ENCODE measurements at regions not wholly inside any gene's neighbourhood (a gene's known extent, or its start where the extent isn't known, plus 50 kb on each side); places are given as distances from the start of the nearest gene placed in this dataset.

DNA sequence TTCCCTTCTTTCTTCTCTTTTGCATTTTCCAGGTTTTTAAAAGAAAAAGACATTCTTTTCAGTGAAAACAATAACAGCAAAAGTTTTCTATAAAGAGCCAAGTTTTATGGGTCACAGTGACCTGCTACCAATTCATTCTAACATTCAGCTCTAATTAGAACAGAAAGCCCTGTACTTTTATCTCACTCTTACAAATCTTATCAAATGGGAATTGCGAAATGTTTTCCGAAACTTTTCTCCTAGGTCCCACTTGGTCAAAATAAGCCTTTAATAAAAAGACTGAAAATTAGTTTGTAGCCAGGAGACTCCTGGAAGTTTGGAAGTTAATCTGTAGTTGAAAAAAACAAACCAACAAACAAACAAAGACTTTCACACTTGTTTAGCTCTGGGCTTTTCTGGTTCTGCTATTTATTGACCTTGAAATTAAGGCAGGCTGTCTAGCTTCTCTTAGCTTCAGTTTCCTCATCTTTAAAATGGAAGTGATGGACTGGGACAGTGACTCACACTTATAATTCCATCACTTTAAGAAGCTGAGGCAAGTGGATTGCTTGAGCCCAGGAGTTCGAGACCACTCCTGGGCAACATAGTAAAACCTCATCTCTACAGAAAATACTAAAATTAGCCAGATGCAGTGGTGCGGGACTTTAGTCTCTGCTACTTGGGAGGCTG, 613.5 kb upstream of the CDH4 start:
- Mint-ChIP-seq H3K27me3 (no peaks in the 10 kb centered on the region), H3K9me3 (no peaks in the 10 kb centered on the region), H3K4me1 (no peaks in the 10 kb centered on the region), H3K4me3 (no peak overlapping the region), H3K27ac (no peak overlapping the region), H3K36me3 (no peaks in the 10 kb centered on the region)

DNA sequence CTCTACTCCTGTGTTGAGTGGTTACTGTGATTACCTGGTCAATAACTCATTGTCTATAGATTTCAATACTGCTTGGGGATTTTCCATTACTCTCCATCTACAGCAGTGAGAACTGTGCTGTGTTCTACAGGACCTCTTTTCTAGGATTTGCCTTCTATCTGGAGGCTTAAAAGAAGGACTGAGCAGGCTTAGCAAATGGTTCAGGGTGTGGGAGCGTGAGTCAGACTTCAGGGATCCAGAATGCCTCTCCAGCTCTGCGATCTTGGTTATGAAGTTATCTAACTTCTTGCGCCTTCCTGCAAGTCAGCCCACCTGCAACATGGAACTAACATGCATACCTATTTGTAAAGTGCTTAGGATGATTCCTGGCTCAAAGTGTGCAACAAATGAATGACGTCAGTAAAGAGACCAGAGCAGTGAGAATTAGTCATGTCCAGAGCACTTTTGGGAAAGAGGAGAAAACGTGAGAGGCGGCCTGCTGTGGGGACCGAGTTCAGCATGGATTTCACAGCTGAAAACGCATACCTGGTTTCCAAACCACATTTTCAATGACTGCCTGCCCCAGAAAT, 610.1 kb upstream of the CDH4 start:
- H3K27ac Mint-ChIP-seq: no peak overlapping the region
- no peaks in the 10 kb centered on the region for H3K9me3 Mint-ChIP-seq
- H3K4me3 Mint-ChIP-seq: no peak overlapping the region
- no peaks in the 10 kb centered on the region for H3K4me1 Mint-ChIP-seq
- H3K36me3 Mint-ChIP-seq: no peaks in the 10 kb centered on the region
- H3K27me3 Mint-ChIP-seq: no peaks in the 10 kb centered on the region

DNA sequence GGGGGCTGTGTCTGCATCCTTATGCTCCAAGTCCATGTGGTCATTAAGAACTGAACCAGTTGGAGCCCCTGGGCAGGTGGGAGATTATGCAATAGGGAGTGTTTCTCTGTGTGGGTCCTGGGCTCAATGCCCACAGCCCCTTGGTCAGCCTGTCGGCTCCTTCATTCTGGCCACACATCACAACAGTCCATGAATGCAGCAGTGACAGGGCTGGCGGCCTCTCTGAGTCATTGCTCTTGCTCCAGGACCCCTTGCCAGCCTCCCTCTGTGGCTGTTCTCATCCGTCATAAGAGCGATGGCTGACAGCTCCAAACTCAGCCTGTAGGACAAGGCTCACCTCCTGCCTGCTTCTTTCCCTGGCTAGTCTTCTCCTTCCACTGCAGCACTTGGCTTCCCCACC, 609.5 kb upstream of the CDH4 start:
- Mint-ChIP-seq H3K27ac (no peak overlapping the region), H3K36me3 (no peaks in the 10 kb centered on the region), H3K4me3 (no peak overlapping the region), H3K4me1 (no peaks in the 10 kb centered on the region), H3K27me3 (no peaks in the 10 kb centered on the region), H3K9me3 (no peaks in the 10 kb centered on the region)

DNA sequence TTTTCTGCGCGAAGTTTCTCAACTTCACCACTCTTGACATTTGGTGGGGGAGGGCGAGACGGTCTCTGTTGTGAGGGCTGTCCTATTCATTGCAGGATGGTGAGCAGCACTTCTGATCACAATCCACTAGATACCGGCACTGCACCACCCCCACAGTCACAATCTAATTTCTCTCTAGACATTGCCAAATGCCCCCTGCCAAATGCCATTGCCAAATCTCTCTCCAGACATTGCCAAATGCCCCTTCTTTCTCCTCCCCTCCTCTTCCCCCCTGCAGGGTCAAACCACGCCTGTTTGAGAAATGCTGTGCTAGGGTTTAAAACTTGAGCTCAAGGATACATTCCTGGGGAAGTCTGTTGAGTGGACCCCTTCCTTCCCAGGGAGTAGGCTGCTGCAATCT, 603.5 kb upstream of the CDH4 start:
- H3K9me3 Mint-ChIP-seq: no peaks in the 10 kb centered on the region
- no peaks in the 10 kb centered on the region for H3K4me1 Mint-ChIP-seq
- no peak overlapping the region for H3K4me3 Mint-ChIP-seq
- H3K36me3 Mint-ChIP-seq: no peaks in the 10 kb centered on the region
- H3K27me3 Mint-ChIP-seq: no peaks in the 10 kb centered on the region
- no peak overlapping the region for H3K27ac Mint-ChIP-seq

DNA sequence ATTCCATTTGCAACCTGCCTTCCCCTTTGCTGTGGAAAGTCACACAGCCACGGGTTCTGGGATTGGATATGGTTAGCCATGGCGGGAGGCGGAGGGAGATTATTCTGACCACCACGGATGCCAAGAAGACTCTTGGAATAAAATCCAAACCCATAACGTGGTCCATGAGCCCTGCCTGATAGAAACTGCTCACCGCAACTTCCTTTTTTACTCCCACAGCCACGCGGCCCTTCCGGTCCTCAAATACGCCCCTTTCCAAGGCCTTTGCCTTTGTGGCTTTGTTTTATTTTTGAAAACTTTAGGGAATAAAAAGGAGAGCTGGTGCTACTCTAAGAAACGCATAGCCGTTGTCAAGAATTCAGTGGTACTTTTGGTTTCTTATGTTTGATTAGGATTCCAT, 602.5 kb upstream of the CDH4 start:
- no peak overlapping the region for H3K4me3 Mint-ChIP-seq
- H3K9me3 Mint-ChIP-seq: no peaks in the 10 kb centered on the region
- no peaks in the 10 kb centered on the region for H3K36me3 Mint-ChIP-seq
- H3K27ac Mint-ChIP-seq: no peak overlapping the region
- H3K27me3 Mint-ChIP-seq: no peaks in the 10 kb centered on the region
- H3K4me1 Mint-ChIP-seq: no peaks in the 10 kb centered on the region

DNA sequence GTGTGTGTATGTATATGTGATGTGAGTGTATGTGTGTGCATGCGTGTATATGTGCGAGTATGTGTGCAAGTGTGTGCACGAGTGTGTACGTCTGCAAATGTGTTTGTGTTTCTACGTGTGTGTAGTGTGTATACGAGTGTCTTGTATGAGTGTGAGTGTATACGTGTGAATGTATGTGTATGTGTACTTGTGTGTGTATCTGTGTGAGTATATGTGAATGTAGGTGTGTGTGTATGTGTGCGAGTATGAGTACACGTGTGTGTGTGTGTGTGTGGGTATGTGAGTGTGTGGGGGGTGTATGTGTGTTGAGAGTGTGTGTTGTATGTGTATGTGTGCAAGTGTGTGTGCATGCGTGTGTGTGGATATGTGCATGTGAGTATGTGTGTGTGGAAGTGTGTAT, 602.0 kb upstream of the CDH4 start:
- no peaks in the 10 kb centered on the region for H3K36me3 Mint-ChIP-seq
- no peaks in the 10 kb centered on the region for H3K9me3 Mint-ChIP-seq
- no peaks in the 10 kb centered on the region for H3K27me3 Mint-ChIP-seq
- H3K27ac Mint-ChIP-seq: no peak overlapping the region
- H3K4me1 Mint-ChIP-seq: no peaks in the 10 kb centered on the region
- no peak overlapping the region for H3K4me3 Mint-ChIP-seq

DNA sequence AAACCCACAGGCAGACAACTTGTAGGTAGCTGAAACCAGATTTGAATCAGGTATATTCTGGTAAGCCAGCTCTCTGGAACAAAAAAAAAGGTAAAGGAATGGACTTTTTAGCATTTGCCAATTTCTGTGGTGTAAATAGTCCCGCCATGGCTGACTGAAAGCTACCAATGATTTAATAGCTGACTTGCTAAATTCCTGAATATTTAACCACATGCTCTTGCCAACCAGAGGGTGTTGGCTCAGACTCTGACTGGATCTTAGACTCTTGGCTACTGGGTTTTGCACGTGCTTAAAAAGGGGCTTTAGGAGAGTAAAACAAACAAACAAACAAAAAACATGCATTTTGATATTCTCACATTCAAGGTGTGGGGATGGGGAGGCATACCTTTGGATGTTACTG, 600.0 kb upstream of the CDH4 start:
- no peaks in the 10 kb centered on the region for H3K27me3 Mint-ChIP-seq

DNA sequence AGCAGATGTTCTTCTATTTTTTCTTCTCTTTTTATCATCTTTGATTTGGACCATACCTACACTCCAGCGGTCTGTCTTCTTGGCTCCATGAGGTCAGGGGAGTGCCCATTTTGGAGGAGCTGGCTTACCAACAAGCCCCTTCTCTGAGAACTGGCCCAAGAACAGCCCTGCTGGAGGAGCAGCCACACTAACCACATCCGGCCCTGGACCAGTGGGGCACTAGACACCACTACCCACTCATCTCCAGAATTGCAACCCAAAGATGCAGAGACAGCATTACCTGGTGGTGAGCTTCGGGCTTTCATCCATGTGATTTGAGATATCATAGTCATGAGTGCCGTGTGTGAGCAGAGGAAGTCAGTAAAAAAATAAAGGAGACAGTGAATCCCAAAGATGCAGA, 599.4 kb upstream of the CDH4 start:
- H3K36me3 Mint-ChIP-seq: no peaks in the 10 kb centered on the region
- no peaks in the 10 kb centered on the region for H3K27me3 Mint-ChIP-seq

More for the DNA sequence above, 600.0 kb upstream of the CDH4 start:
- H3K4me3 Mint-ChIP-seq: no peak overlapping the region
- no peaks in the 10 kb centered on the region for H3K9me3 Mint-ChIP-seq
- H3K4me1 Mint-ChIP-seq: no peaks in the 10 kb centered on the region
- no peak overlapping the region for H3K27ac Mint-ChIP-seq
- no peaks in the 10 kb centered on the region for H3K36me3 Mint-ChIP-seq

DNA sequence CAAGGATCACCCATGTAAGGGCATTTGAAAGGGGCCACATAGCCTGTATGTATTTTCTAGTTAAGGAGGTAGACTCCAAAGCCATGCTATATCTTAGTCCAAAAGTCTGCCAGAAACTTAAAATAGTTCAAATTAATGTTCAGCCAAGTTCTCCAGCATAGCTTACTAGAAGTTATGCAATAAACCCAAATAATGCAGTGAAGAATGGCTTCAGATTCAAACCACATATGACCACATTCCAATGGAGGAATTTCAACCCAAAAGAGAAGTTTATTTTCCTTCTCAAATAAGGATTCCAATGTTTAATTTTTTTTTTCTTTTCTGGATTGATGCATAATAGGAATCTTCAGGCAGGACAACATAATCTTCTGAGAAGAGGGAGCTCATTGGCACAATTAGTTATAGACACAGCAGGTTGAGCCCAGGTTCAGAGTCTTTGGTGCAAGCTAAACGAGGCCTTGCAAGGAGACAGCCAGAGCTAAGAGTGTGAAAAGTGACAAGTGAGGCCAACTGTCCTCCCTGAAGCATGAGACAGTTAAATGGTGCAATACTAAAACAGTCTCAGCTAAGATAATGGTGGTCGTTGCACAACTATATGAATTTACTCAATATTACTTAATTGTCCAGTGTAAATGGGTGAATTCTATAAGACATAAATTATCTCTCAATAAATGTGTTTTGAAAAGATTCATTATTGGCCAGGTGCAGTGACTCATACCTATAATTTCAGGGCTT, 598.8 kb upstream of the CDH4 start:
- Mint-ChIP-seq H3K4me1 (no peaks in the 10 kb centered on the region), H3K4me3 (no peak overlapping the region), H3K36me3 (no peaks in the 10 kb centered on the region), H3K27me3 (no peaks in the 10 kb centered on the region), H3K27ac (no peak overlapping the region), H3K9me3 (no peaks in the 10 kb centered on the region)

More for the DNA sequence above, 599.4 kb upstream of the CDH4 start:
- H3K9me3 Mint-ChIP-seq: no peaks in the 10 kb centered on the region
- no peak overlapping the region for H3K27ac Mint-ChIP-seq
- no peak overlapping the region for H3K4me3 Mint-ChIP-seq
- H3K4me1 Mint-ChIP-seq: no peaks in the 10 kb centered on the region

DNA sequence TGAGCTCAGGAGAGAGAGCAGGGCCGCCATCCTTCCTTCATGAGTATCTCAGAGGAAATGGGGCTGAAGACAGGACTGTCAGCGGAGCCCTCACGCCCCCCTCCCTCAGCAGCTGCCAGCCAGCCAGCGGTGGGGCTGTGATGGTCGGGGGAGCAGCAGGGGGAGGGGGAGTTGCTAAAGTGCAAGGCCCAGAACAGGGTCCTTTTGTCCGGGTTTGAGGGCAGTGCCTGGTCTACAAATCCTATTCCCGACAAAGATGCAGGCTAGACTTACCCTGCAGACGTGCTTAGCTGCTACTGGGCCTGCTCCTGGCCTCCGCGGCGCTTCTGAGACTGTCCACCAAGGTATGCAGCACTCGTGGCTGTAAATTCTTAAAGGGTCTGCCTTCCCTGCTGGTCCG, 593.4 kb upstream of the CDH4 start:
- H3K9me3 Mint-ChIP-seq: no peaks in the 10 kb centered on the region
- no peak overlapping the region for H3K4me3 Mint-ChIP-seq
- H3K27ac Mint-ChIP-seq: no peak overlapping the region
- H3K4me1 Mint-ChIP-seq: no peaks in the 10 kb centered on the region
- no peaks in the 10 kb centered on the region for H3K36me3 Mint-ChIP-seq
- no peaks in the 10 kb centered on the region for H3K27me3 Mint-ChIP-seq

DNA sequence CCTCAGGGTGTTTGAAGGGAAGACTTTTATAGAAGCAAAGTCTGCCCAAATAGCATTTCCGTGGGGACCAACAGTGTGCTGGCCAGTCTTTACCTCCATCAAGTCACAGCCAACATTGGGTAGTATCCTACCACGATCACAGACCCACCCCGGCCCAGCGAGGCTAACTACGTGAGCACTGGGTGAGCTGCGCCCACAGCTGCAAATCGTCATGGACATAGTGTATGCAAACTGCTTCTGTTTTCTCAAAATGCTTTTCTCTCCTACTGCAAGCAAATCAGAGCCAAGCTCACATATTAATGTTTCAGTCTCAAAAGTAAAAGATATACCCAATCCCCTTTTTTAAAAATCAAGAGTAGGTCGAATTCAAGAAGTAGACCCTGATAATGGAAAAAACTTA, 592.8 kb upstream of the CDH4 start:
- Mint-ChIP-seq H3K9me3 (no peaks in the 10 kb centered on the region), H3K36me3 (no peaks in the 10 kb centered on the region), H3K27ac (no peak overlapping the region), H3K27me3 (no peaks in the 10 kb centered on the region), H3K4me1 (no peaks in the 10 kb centered on the region), H3K4me3 (no peak overlapping the region)

DNA sequence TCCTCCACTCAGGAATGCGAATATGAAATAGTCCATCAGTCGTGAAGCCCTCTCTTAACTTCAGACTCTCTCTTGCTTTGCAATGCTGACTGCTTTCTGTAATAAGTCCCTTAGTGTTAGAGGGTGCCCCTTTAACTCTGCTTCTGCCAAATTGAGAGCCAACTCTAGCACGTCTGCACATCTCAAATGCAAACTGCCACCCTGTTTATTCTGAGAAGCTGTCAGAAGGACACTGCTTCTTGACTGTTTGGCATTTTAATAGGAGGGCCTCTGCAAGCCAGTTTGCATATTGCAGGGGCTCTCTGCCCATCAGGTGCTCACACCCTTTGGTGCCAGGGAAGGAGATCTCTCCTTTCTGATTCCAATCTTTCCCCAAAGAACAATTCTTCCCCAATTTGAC, 589.8 kb upstream of the CDH4 start:
- H3K36me3 Mint-ChIP-seq: no peaks in the 10 kb centered on the region
- H3K9me3 Mint-ChIP-seq: no peaks in the 10 kb centered on the region
- H3K27ac Mint-ChIP-seq: no peak overlapping the region
- no peaks in the 10 kb centered on the region for H3K4me1 Mint-ChIP-seq
- no peak overlapping the region for H3K4me3 Mint-ChIP-seq
- H3K27me3 Mint-ChIP-seq: no peaks in the 10 kb centered on the region

DNA sequence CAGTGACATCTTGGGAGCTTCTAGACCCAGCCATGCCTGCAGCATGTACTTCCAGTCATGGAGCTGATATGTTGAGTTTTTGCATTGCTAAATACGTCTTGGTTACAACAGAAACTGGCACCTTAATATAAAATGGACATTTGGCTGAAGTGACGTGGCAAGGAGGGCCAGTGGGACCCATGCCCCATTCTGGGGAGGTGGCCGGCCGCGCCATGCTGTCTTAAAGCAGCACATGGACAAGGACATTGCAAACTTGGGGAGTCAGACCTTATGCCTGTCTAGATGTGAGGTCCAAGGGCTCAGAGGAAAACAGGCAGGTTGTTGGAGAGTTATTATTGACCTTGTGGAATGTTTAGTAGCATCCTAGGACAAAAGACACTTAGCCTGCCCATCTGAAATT, 588.0 kb upstream of the CDH4 start:
- H3K27ac Mint-ChIP-seq: no peak overlapping the region
- H3K4me1 Mint-ChIP-seq: no peaks in the 10 kb centered on the region
- no peaks in the 10 kb centered on the region for H3K27me3 Mint-ChIP-seq
- H3K36me3 Mint-ChIP-seq: no peaks in the 10 kb centered on the region
- no peak overlapping the region for H3K4me3 Mint-ChIP-seq
- no peaks in the 10 kb centered on the region for H3K9me3 Mint-ChIP-seq

DNA sequence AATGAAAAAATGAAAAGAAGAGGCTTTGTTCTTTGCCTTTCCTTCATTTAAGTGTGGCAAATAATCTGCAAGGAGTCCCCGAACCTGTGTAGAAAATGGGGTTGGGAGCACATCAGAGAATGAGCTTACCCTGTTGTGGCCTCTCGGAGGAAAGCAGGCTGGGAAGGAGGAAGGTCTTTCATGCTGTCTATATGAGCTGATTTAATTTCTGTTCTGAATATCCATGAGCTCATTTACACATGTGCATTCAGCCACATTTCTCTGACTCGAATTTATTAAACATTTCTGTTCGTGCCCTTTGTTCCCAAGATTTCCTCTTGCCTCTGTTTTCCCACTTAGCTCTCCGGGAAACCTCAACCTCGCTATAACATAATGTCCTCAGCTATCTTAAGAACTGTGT, 584.4 kb upstream of the CDH4 start:
- H3K27ac Mint-ChIP-seq: no peak overlapping the region
- peaks cover 2% of the 10 kb centered on the region for H3K27me3 Mint-ChIP-seq
- no peaks in the 10 kb centered on the region for H3K36me3 Mint-ChIP-seq
- H3K4me3 Mint-ChIP-seq: no peak overlapping the region
- no peaks in the 10 kb centered on the region for H3K9me3 Mint-ChIP-seq
- no peaks in the 10 kb centered on the region for H3K4me1 Mint-ChIP-seq

DNA sequence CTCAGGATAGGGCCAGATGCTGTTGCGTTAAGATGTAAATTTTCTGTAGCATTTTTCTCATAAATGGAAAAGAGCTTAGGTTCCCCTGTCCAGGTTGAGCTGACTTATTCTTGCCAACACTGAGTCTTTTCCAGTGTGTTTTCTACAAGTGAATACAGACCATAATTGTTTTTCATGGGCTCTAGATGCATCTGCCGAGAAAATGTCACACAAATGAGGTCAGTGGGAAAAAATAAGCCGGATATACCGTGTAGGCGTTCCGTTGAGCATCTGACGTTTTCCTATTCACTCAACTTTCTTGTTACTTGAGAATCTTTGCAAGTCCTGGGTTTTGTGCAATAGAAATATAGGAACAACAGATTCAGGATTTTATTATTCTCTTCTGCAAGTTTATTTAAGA, 582.9 kb upstream of the CDH4 start:
- H3K27ac Mint-ChIP-seq: no peak overlapping the region
- H3K27me3 Mint-ChIP-seq: peaks cover 2% of the 10 kb centered on the region
- H3K4me3 Mint-ChIP-seq: no peak overlapping the region
- H3K36me3 Mint-ChIP-seq: no peaks in the 10 kb centered on the region
- H3K9me3 Mint-ChIP-seq: no peaks in the 10 kb centered on the region
- H3K4me1 Mint-ChIP-seq: no peaks in the 10 kb centered on the region

DNA sequence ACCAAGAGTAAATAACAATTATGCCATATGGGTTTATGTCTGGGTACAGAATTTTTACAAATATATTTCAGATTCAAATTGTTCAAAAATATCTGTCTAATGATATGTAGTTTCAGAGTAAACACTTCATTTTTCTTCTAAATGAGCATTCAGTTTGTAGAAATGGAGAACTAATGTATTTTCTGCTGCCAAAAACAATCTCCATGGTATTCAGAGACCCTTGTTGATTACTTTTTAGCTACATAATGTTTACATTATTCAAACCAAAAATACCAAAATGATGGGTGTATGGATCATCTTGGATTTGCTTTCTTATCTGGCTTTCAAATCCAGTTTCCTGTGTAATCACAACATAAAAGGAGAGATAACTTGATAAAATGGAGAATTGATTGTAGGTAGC, 576.0 kb upstream of the CDH4 start:
- no peak overlapping the region for H3K27ac Mint-ChIP-seq
- no peaks in the 10 kb centered on the region for H3K9me3 Mint-ChIP-seq
- H3K4me1 Mint-ChIP-seq: no peaks in the 10 kb centered on the region
- H3K4me3 Mint-ChIP-seq: no peak overlapping the region
- no peaks in the 10 kb centered on the region for H3K36me3 Mint-ChIP-seq
- H3K27me3 Mint-ChIP-seq: peaks cover 10% of the 10 kb centered on the region
